C4-2B (cell line): ENCODE measurements at regions not wholly inside any gene's neighbourhood (a gene's known extent, or its start where the extent isn't known, plus 50 kb on each side); places are given as distances from the start of the nearest gene placed in this dataset.

ENCODE experiments used
- ZFX ChIP-seq: fragments of 450-650 bp; IDR thresholded peaks from 2 replicates; pipeline ENCODE4 v1.6.1; 2017
- TF ChIP-seq, protein P1 (sequence below): fragments of 450-650 bp; conservative IDR thresholded peaks from 2 replicates; pipeline ENCODE4 v1.5.1; 2017; ENCODE audit warnings: mild to moderate bottlenecking

DNA sequence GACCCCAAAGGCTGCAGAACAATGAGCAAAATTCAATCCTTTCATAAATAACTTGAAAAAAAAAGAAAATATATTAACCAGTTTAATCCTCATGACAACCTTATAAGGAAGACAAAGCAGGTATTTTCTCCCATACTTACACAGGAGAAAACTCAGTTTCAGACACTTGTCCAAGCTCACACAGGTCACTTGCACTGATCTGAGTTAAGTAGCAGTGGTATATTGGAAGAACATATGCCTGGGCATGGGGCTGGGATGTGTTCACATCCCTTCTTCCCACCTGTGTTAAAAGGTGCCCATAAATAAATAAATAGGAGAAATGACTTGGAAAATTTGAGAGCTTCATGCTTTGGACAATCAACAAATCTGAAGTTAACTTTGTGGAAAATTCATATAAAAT lies 63.5 kb upstream of the SELENOP start:
- TF ChIP-seq, protein P1, sequence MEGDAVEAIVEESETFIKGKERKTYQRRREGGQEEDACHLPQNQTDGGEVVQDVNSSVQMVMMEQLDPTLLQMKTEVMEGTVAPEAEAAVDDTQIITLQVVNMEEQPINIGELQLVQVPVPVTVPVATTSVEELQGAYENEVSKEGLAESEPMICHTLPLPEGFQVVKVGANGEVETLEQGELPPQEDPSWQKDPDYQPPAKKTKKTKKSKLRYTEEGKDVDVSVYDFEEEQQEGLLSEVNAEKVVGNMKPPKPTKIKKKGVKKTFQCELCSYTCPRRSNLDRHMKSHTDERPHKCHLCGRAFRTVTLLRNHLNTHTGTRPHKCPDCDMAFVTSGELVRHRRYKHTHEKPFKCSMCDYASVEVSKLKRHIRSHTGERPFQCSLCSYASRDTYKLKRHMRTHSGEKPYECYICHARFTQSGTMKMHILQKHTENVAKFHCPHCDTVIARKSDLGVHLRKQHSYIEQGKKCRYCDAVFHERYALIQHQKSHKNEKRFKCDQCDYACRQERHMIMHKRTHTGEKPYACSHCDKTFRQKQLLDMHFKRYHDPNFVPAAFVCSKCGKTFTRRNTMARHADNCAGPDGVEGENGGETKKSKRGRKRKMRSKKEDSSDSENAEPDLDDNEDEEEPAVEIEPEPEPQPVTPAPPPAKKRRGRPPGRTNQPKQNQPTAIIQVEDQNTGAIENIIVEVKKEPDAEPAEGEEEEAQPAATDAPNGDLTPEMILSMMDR = no peak
- TF ChIP-seq ZFX = no peak
